ENCODE measurements at regions not wholly inside any gene's neighbourhood (a gene's known extent, or its start where the extent isn't known, plus 50 kb on each side); places are given as distances from the start of the nearest gene placed in this dataset.

DNA sequence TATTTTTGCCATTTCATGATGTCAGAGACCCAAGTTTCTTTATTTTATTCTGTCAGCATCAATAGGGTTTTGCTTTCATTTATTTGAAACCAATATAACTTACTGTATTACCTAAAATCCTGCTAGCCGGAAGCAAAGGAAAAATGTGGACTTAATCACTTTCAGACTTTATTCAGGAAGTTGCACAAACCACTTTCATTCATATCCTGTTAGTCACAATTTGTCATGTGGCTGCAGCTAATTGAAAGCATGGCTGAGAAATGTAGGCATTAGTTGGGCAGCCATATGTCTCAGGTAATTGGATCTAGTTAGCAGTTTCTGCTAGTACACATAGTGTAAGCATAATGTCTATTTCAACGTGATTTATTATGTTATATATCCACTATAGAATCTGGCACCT is 462.3 kb upstream of the SGO1 start:
- TF ChIP-seq CTCF (IDR thresholded peaks at IDR 0.05) (no peak), POLR2AphosphoS5 (IDR thresholded peaks at IDR 0.05) (no peak), EP300 (IDR thresholded peaks at IDR 0.05) (no peak)
